ENCODE measurements at regions not wholly inside any gene's neighbourhood (a gene's known extent, or its start where the extent isn't known, plus 50 kb on each side); places are given as distances from the start of the nearest gene placed in this dataset.

DNA sequence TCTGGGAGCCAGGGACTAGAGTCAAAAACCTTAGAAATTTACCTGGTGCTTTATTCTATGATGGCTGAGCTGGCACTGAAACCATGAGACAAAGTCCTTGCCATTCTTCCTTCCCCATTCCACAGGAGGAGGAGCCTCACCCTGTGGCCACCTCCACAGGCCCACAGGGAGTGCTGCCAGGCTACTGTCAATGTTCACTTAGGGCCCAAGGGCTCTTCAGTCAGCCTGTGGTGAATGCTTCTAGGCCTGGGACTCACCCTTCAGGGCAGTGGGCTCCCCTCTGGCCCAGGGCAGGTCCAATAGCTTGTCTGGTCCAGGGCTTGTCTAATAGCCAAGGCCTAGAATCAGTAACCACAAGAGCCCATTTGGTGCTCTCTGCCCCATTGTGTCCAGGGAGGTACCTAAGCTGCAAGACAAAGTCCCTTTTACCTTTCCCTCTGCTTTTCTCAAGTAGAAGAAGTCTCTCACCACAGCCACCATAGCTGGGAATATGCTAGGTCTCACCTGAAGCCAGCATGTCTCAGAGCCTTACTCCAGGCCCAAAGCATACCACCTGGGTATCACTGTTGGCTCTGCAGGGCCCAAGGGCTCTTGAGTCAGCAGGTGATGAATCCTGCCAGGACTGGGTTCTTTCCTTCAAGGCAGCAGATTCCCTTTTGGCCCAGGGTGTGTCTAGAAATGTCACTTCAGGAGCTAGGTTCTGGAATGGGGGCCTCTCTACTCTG lies 61.8 kb upstream of the CHRNB4 start:
- no peak for TF ChIP-seq POLR2A (IDR thresholded peaks at IDR 0.05)
- TF ChIP-seq, protein P1, sequence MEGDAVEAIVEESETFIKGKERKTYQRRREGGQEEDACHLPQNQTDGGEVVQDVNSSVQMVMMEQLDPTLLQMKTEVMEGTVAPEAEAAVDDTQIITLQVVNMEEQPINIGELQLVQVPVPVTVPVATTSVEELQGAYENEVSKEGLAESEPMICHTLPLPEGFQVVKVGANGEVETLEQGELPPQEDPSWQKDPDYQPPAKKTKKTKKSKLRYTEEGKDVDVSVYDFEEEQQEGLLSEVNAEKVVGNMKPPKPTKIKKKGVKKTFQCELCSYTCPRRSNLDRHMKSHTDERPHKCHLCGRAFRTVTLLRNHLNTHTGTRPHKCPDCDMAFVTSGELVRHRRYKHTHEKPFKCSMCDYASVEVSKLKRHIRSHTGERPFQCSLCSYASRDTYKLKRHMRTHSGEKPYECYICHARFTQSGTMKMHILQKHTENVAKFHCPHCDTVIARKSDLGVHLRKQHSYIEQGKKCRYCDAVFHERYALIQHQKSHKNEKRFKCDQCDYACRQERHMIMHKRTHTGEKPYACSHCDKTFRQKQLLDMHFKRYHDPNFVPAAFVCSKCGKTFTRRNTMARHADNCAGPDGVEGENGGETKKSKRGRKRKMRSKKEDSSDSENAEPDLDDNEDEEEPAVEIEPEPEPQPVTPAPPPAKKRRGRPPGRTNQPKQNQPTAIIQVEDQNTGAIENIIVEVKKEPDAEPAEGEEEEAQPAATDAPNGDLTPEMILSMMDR (IDR thresholded peaks at IDR 0.05) = no peak
